Thoracic aorta (tissue), 2 donors: ENCODE measurements at regions not wholly inside any gene's neighbourhood (a gene's known extent, or its start where the extent isn't known, plus 50 kb on each side); places are given as distances from the start of the nearest gene placed in this dataset.

Experiments used
- ATAC-seq: fragments of 150-250 bp; one replicate; pipeline ENCODE4 v1.8.0; 2017; ENCODE audit warnings: low read depth; ENCODE audit not compliant: insufficient number of reproducible peaks, low FRiP score
- DNase-seq: peaks from one replicate; pipeline ENCODE4 v3.0.0-alpha.2; 2020; ENCODE audit warnings: low spot score
- H3K27ac ChIP-seq, 2 donors: fragments of 200-600 bp; sonication (generic); 1 replicate in 1 of 2; 2 replicates in 1 of 2; pipeline ENCODE4 v1.5.1; 2016; ENCODE audit warnings: mild to moderate bottlenecking in 2 of 2, moderate library complexity in 2 of 2
- H3K27me3 ChIP-seq: fragments of 200-600 bp; sonication (generic); replicated peaks from 2 replicates; pipeline ENCODE4 v1.6.0; 2016; ENCODE audit warnings: mild to moderate bottlenecking; ENCODE audit not compliant: insufficient read depth
- H3K36me3 ChIP-seq: fragments of 200-600 bp; sonication (generic); one replicate; pipeline ENCODE4 v1.5.1; 2016
- H3K4me1 ChIP-seq, 2 donors: fragments of 200-600 bp; sonication (generic); 1 replicate in 1 of 2; 2 replicates in 1 of 2; pipeline versions ENCODE4 v1.5.1 to v1.6.0; 2016; ENCODE audit warnings: low read depth in 2 of 2, mild to moderate bottlenecking in 1 of 2; ENCODE audit not compliant: control insufficient read depth in 1 of 2
- H3K4me3 ChIP-seq: fragments of 200-600 bp; sonication (generic); 2 replicates; pipeline ENCODE4 v1.5.1; 2016; ENCODE audit warnings: mild to moderate bottlenecking
- H3K9me3 ChIP-seq: fragments of 200-600 bp; sonication (generic); 2 replicates; pipeline ENCODE4 v1.5.1; 2016
- CTCF ChIP-seq: fragments of 200-600 bp; sonication (generic); IDR thresholded peaks from one replicate; pipeline ENCODE4 v1.5.1; 2019; ENCODE audit warnings: antibody characterized with exemption

GRCh38 chr2:217061916-217062505, 202.1 kb upstream of the TNP1 start:
- no peak overlapping the region for H3K4me3 ChIP-seq
- DNase-seq (no peak), ATAC-seq (no peak)
- H3K27ac ChIP-seq = no peak overlapping the region
- H3K4me1 ChIP-seq = peaks cover 0 to 25% of the 10 kb centered on the region in 2 donors
- H3K36me3 ChIP-seq = no peaks in the 10 kb centered on the region
- no peaks in the 10 kb centered on the region for H3K27me3 ChIP-seq
- no peaks in the 10 kb centered on the region for H3K9me3 ChIP-seq
- TF ChIP-seq CTCF = no peak

GRCh38 chr2:217060951-217061547, 201.2 kb upstream of the TNP1 start:
- peak overlapping the region in 1 of 2 donors; percentile 11 for H3K27ac ChIP-seq
- H3K27me3 ChIP-seq = no peaks in the 10 kb centered on the region
- no peaks in the 10 kb centered on the region for H3K36me3 ChIP-seq
- H3K4me3 ChIP-seq = no peak overlapping the region
- no peak for TF ChIP-seq CTCF
- DNase-seq (no peak), ATAC-seq (no peak)
- no peaks in the 10 kb centered on the region for H3K9me3 ChIP-seq
- H3K4me1 ChIP-seq = peaks cover 0 to 27% of the 10 kb centered on the region in 2 donors

DNA sequence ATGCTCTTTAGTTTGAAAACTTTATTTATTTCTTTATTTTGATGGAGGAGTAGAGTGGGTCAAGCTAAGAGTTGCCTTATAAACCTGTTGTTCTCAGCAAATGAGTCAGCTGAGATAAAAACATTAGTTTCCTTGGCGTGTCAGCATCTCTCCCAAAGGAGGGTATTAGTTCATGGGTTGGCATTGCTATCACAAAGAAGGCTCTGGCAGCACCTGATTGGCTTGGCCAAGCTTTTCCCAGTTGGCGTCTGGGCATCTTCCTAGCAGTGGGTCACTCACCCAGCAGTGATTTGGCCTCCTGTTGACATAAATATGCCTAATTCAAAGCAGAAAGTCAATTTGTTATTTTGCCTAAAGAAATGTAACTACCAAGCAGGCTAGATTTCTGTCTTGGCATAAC, 200.7 kb upstream of the TNP1 start:
- no peaks in the 10 kb centered on the region for H3K9me3 ChIP-seq
- peaks cover 0 to 33% of the 10 kb centered on the region in 2 donors for H3K4me1 ChIP-seq
- ATAC-seq (no peak), DNase-seq (no peak)
- TF ChIP-seq CTCF = no peak
- peak overlapping the region in 1 of 2 donors; percentile 11 for H3K27ac ChIP-seq
- H3K4me3 ChIP-seq = no peak overlapping the region
- no peaks in the 10 kb centered on the region for H3K36me3 ChIP-seq
- H3K27me3 ChIP-seq = no peaks in the 10 kb centered on the region

- Histone ChIP-seq H3K27ac (no peak overlapping the region), H3K4me1 (peaks cover 7 to 37% of the 10 kb centered on the region in 2 donors), H3K9me3 (no peaks in the 10 kb centered on the region), H3K27me3 (no peaks in the 10 kb centered on the region), H3K36me3 (no peaks in the 10 kb centered on the region), H3K4me3 (no peak overlapping the region)
- ATAC-seq (no peak), DNase-seq (no peak)
- TF ChIP-seq CTCF = no peak
These were observed 199.2 kb upstream of the TNP1 start for GRCh38 chr2:217058791-217059755.

DNA sequence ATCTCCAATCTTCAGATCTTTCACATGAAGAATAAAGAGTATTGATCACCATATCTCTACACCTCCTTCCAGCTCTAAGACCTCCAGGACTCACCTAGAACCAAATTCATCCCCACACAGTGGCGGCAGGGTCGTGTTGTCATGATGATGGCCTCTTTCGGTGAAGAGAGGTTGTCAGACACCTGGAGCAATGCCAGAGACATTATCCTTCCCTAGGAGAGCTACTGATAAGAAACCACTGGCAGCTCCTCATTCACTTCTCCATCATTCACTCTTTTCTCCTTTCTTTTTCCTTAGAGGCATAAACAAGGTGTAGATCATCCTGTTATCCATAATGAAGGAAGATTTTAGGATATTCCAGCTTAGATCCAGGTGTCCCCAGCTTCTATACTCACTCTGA, 197.9 kb upstream of the TNP1 start:
- H3K27ac ChIP-seq = no peak overlapping the region
- no peak for TF ChIP-seq CTCF
- peaks cover 19 to 50% of the 10 kb centered on the region in 2 donors for H3K4me1 ChIP-seq
- H3K36me3 ChIP-seq = no peaks in the 10 kb centered on the region
- DNase-seq = no peak
- H3K9me3 ChIP-seq = no peaks in the 10 kb centered on the region
- H3K27me3 ChIP-seq = no peaks in the 10 kb centered on the region
- ATAC-seq = no peak
- H3K4me3 ChIP-seq = no peak overlapping the region
